ENCODE measurements at regions not wholly inside any gene's neighbourhood (a gene's known extent, or its start where the extent isn't known, plus 50 kb on each side); places are given as distances from the start of the nearest gene placed in this dataset.

GRCh38 chr9:73523391-73523790 lies 371.7 kb downstream of the ANXA1 start:
- Mint-ChIP-seq H3K4me1 (no peaks in the 10 kb centered on the region), H3K27ac (no peak overlapping the region), H3K36me3 (no peaks in the 10 kb centered on the region), H3K27me3 (ENCODE audit: low read depth in 3 of 3) (no peaks in the 10 kb centered on the region), H3K9me3 (peaks cover 0 to 3% (median 2%) of the 10 kb centered on the region in 7 donors), H3K4me3 (no peak overlapping the region)
- H3K4me2 ChIP-seq (replicated peaks; ENCODE audit: extremely low read depth, low read length, poor library complexity, severe bottlenecking), result no peak overlapping the region
- no peaks in the 10 kb centered on the region for H4K20me1 ChIP-seq (ENCODE audit: insufficient read depth, low read length)
- no peak overlapping the region for H3K9ac ChIP-seq (ENCODE audit: insufficient read depth, low read length, poor library complexity, severe bottlenecking)
- TF ChIP-seq CTCF (IDR thresholded peaks at IDR 0.05), result no peak
- no CpG with 5 or more reads among the region's 2 CpGs for WGBS (ENCODE audit: insufficient coverage)
- H3K4me1 ChIP-seq (ENCODE audit: control insufficient read depth in 1 of 2, insufficient read depth in 2 of 2, low read length in 2 of 2), result no peaks in the 10 kb centered on the region
- H3K36me3 ChIP-seq (replicated peaks in 1 of 2; ENCODE audit: control insufficient read depth in 1 of 2, insufficient read depth in 2 of 2, low read length in 2 of 2), result no peaks in the 10 kb centered on the region
- no peak overlapping the region for H3K27ac ChIP-seq (ENCODE audit: low read depth in 1 of 2, low read length in 2 of 2)
- intact Hi-C loops (cut with micrococcal nuclease), result no loop called here
- no peak for DNase-seq
- H2AFZ ChIP-seq (ENCODE audit: insufficient read depth, low read depth, low read length, poor library complexity, severe bottlenecking), result no peak overlapping the region
- no peak overlapping the region for H3K4me3 ChIP-seq (replicated peaks in 1 of 3; ENCODE audit: low read depth in 2 of 3, low read length in 3 of 3)
- H3K79me2 ChIP-seq (ENCODE audit: insufficient read depth, low read length), result no peaks in the 10 kb centered on the region
- no peaks in the 10 kb centered on the region for H3K27me3 ChIP-seq (ENCODE audit: control insufficient read depth in 2 of 2, insufficient read depth in 2 of 2, low read length in 2 of 2)
- H3K9me3 ChIP-seq (replicated peaks in 1 of 2; ENCODE audit: control insufficient read depth in 1 of 2, insufficient read depth in 1 of 2, low read length in 2 of 2), result no peaks in the 10 kb centered on the region

GRCh38 chr9:73525350-73525749 lies 373.7 kb downstream of the ANXA1 start:
- H3K9me3 Mint-ChIP-seq, result peaks cover 0 to 3% (median 2%) of the 10 kb centered on the region in 7 donors

More at GRCh38 chr9:73525350-73525749, 373.7 kb downstream of the ANXA1 start:
- no peak overlapping the region for H3K4me3 Mint-ChIP-seq
- H2AFZ ChIP-seq (ENCODE audit: insufficient read depth, low read depth, low read length, poor library complexity, severe bottlenecking), result no peak overlapping the region
- no CpG with 5 or more reads among the region's 1 CpG for WGBS (ENCODE audit: insufficient coverage)
- H3K36me3 ChIP-seq (replicated peaks in 1 of 2; ENCODE audit: control insufficient read depth in 1 of 2, insufficient read depth in 2 of 2, low read length in 2 of 2), result no peaks in the 10 kb centered on the region
- H3K9me3 ChIP-seq (replicated peaks in 1 of 2; ENCODE audit: control insufficient read depth in 1 of 2, insufficient read depth in 1 of 2, low read length in 2 of 2), result no peaks in the 10 kb centered on the region
- no peaks in the 10 kb centered on the region for H3K27me3 ChIP-seq (ENCODE audit: control insufficient read depth in 2 of 2, insufficient read depth in 2 of 2, low read length in 2 of 2)
- intact Hi-C loops (cut with micrococcal nuclease), result no loop called here
- no peaks in the 10 kb centered on the region for H3K27me3 Mint-ChIP-seq (ENCODE audit: low read depth in 3 of 3)
- H4K20me1 ChIP-seq (ENCODE audit: insufficient read depth, low read length), result no peaks in the 10 kb centered on the region
- no peak overlapping the region for H3K27ac Mint-ChIP-seq
- no peak overlapping the region for H3K27ac ChIP-seq (ENCODE audit: low read depth in 1 of 2, low read length in 2 of 2)
- no peaks in the 10 kb centered on the region for H3K79me2 ChIP-seq (ENCODE audit: insufficient read depth, low read length)
- H3K4me3 ChIP-seq (replicated peaks in 1 of 3; ENCODE audit: low read depth in 2 of 3, low read length in 3 of 3), result no peak overlapping the region
- H3K9ac ChIP-seq (ENCODE audit: insufficient read depth, low read length, poor library complexity, severe bottlenecking), result no peak overlapping the region
- H3K36me3 Mint-ChIP-seq, result no peaks in the 10 kb centered on the region
- no peak for DNase-seq
- no peaks in the 10 kb centered on the region for H3K4me1 ChIP-seq (ENCODE audit: control insufficient read depth in 1 of 2, insufficient read depth in 2 of 2, low read length in 2 of 2)
- H3K4me2 ChIP-seq (replicated peaks; ENCODE audit: extremely low read depth, low read length, poor library complexity, severe bottlenecking), result no peak overlapping the region
- no peak for TF ChIP-seq CTCF (IDR thresholded peaks at IDR 0.05)
- no peaks in the 10 kb centered on the region for H3K4me1 Mint-ChIP-seq

Measured in CD14-positive monocyte (primary cell).